Stimulated activated CD4-positive, alpha-beta T cell treated with anti-CD3 and anti-CD28 coated beads, Interleukin-15, amount 100 ng/mL, for 24 hours (primary cell): ENCODE measurements at regions not wholly inside any gene's neighbourhood (a gene's known extent, or its start where the extent isn't known, plus 50 kb on each side); places are given as distances from the start of the nearest gene placed in this dataset.
A peak's percentile ranks its signal among the peaks of the same experiment; 100 is the strongest.
"Not testable (repeated sequence)": the region's sequence is repeated elsewhere in the genome, so short reads cannot be mapped to it uniquely, and the experiment has no call there.

Experiments used
- DNase-seq: peaks from one replicate; pipeline ENCODE4 v3.0.0-alpha.2; 2020

DNA sequence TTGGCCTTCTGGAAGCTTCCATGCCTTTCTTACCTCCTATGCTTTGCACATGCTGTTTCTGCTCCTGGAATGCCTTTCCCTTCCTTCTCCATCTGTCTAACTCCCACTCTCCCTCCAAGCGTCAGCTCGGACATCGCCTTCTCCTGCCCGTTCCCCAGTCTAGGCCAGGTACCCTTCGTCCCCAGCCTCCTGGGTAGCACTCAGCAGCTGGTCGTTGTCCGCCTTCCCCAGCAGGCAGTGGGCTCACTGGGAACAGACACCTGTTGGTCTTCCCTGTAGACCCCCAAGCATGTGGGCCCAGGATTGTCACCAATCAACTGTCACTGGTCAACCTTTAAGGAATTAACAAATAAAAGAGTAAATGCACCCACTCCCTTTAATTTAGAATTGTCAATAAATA is 202.2 kb downstream of the RGS3 start:
- DNase-seq, result no peak

DNA sequence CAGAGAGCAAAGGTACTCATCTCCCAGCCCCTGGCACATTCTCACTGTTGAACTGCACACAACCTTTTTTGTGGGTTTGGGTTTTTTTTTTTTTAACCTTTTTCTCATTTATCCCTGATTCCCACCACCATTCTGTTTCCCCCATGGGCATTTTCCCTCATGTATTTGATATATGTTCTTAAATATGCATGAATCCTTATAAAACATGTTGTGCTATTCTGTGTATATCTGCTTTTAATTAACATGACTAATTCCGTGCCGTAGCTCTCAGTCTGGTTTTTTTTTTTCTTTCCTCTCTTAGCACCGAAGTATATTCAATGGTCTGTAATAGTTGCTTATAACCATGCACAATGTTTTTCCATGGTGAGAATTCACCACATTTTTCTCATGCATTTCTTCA is 204.5 kb downstream of the RGS3 start:
- no peak for DNase-seq

GRCh38 chr9:113669522-113670115 is 206.1 kb downstream of the RGS3 start:
- DNase-seq, result no peak

GRCh38 chr9:113673726-113674125 is 202.4 kb upstream of the ZNF618 start:
- no peak for DNase-seq

GRCh38 chr9:113674436-113674835 is 201.7 kb upstream of the ZNF618 start:
- DNase-seq, result no peak

- DNase-seq, result no peak
Measured at GRCh38 chr9:113675475-113675941, 200.6 kb upstream of the ZNF618 start.

DNA sequence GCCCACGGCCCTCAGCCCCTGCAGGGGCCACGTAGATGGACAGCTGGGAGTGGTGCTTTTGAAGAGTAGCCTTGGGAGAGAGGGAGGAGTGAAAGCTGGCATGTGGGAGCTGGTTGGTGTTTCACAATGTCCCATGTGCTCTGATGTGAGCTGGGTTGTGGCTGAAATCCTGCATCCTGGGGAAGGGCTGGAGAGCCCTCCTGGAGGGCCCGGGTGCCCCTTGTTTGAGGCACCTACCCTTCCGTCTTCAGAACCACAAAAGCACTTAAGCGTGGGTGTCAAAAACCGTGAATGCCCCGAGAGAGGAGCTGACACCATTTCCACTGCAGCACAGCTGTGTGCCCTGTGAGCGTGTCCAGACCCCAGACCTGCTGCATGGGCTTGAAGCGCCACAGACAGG is 199.1 kb upstream of the ZNF618 start:
- no peak for DNase-seq

GRCh38 chr9:113677569-113677968 is 198.5 kb upstream of the ZNF618 start:
- DNase-seq, result no peak

DNA sequence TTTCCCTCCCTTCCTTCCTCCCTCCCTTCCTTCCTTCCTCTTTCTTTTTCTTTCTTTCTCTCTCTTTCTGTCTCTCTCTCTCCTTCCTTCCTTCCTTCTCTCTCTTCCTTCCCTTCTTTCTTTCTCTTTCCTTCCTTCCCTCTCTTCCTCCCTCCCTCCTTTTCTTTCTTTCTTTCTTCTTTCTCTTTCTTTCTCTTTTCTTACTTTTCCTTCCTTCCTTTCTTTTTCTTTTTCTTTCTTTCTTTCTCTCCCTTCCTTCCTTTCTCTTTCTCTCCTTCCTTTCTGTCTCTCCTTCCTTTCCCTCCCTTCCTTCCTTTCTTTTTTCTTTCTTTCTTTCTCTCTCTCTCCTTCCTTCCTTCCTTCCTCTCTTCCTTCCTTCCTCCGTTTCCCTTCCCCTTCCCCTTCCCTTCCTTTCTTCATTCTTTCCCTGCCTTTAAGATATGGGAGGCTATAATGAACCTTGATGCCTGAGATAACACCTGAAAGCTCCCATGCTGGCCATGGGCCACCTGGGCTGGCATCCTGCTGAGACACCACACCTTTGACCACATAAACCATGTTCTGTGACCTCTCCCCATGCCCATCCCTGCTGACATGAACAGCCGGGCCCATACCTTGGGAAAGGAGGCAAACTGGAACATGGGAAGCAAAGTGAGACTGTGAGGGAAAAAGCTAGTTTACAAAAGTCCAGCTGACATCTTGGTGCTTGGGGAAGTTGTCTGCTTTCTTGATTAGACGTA is 197.8 kb upstream of the ZNF618 start:
- DNase-seq, result no peak

- DNase-seq, result no peak
Measured at GRCh38 chr9:113678859-113679256, 197.3 kb upstream of the ZNF618 start.

- peak; percentile 65 for DNase-seq
Measured at GRCh38 chr9:113682297-113682771, 193.8 kb upstream of the ZNF618 start.

DNA sequence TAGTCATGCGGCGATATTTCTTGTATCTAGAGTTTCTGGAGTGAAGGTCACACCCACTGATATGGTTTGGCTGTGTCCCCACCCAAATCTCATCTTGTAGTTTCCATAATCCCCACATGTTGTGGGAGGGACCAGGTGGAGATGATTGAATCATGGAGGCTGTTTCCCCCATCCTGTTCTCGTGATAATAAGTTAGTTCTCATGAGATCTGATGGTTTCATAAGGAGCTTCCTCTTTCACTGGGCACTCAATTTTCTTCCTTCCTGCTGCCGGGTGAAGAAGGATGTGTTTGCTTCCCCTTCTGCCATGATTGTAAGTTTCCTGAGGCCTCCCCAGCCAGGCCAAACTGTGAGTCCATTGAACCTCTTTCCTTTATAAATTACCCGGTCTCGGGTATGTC is 190.5 kb upstream of the ZNF618 start:
- DNase-seq, result not testable (repeated sequence)

DNA sequence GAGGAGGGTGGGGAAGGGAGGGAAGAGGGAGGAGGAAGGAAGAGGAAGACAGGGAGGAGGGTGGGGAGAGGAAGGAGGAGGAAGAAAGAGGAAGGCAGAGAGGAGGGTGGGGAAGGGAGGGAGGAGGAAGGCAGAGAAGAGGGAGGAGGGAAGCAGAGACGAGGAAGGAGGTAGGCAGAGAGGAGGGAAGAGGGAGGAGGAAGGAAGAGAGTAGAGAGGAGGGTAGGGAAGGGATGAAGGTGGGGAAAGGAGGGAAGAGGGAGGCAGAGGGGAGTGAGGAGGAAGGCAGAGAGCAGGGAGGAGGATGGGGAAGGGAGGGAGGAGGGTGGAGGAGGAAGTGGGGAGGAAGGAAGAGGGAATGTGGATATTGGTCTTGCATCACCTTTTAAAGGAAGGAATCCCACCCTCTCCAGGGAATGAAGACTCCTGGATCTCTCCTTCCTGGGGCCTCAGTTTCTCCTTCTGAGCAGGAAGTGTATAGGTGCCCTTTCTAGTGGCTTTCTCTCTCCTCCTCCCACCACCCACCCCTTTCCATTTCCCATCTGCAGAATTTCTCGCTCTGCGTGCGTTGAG is 188.9 kb upstream of the ZNF618 start:
- no peak for DNase-seq

GRCh38 chr9:113687680-113688371 is 188.3 kb upstream of the ZNF618 start:
- peak; percentile 15 for DNase-seq

- DNase-seq, result no peak
Measured at GRCh38 chr9:113690055-113690740, 185.9 kb upstream of the ZNF618 start.

DNA sequence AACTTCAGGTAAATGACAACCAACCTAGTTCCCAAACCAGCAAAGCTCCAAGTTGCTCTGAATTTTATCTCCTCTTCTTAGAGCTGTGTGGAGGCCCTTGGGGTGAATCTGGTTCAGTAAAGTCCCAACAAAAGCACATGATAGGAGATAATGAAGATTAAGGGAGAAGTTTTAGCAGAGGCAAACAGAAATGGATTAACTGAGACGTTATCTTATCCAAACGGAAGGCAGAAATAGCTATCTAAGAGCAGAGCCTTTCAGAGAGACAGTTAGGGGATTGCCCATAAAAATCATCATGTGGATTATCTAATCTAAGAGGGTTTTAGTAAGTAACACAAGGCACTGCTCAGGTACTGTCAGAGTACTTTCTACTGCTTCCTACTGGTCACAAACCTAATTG is 183.9 kb upstream of the ZNF618 start:
- DNase-seq, result no peak

- no peak for DNase-seq
Measured at GRCh38 chr9:113694912-113695311, 181.2 kb upstream of the ZNF618 start.

GRCh38 chr9:113695440-113695851 is 180.7 kb upstream of the ZNF618 start:
- DNase-seq, result no peak

- no peak for DNase-seq
Measured at GRCh38 chr9:113695901-113696300, 180.2 kb upstream of the ZNF618 start.

GRCh38 chr9:113701774-113702755 is 174.0 kb upstream of the ZNF618 start:
- DNase-seq, result no peak

DNA sequence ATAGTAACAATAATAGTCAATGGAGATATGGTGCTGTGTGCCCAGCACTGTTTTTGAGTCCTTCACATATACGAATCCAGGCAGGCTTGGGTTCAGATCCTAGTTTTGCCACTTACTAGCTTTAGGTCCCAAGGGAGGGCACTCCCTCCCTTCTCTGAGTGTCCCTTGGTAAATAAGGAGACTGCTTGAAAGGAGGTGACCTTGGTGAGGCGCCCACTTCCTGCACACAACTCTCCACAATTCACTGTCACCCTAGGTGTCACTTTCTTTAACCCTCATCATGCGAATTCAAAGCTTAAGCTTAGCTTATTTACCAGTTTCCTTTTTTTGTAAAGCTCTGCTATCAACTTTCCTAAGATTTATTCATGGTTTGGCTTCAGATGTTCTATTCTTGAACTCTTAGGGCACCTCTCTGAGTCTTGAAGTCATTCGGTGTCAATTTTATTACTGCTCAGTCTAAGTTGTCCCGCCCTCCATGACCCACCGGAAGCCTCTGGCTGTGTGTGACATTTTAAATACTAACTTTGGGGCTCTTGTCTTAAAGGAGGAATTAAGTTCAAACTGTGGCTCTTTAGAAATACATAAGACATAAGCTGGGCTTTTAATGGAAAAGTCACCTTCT is 170.7 kb upstream of the ZNF618 start:
- no peak for DNase-seq
